B cell (primary cell): ENCODE measurements at regions not wholly inside any gene's neighbourhood (a gene's known extent, or its start where the extent isn't known, plus 50 kb on each side); places are given as distances from the start of the nearest gene placed in this dataset.

Experiments
- ATAC-seq: fragments of 200-7000 bp; cut with Tn5 transposase; one replicate; pipeline ENCODE4 v1.10.0; 2021; ENCODE audit warnings: low read depth, mild to moderate bottlenecking, moderate number of reproducible peaks, moderate library complexity
- CTCF ChIA-PET: fragments of 350-600 bp; sonication (Branson Sonifier 250); formaldehyde crosslinking; loops from one replicate; lab custom pipeline; 2021; ENCODE audit warnings: antibody characterized with exemption, inconsistent platforms; lab: Charles Lee
- POLR2A ChIA-PET: fragments of 350-600 bp; sonication (Branson Sonifier 250); formaldehyde crosslinking; loops from one replicate; lab custom pipeline; 2021; ENCODE audit warnings: antibody characterized with exemption; lab: Charles Lee
- DNase-seq: peaks from one replicate; pipeline ENCODE4 v3.0.0; 2013
- H2AFZ ChIP-seq: 2 replicates; pipeline ENCODE4 v1.6.1; 2012; ENCODE audit warnings: mild to moderate bottlenecking, low read depth, low read length; ENCODE audit not compliant: insufficient read depth, poor library complexity, severe bottlenecking
- H3K27ac ChIP-seq, 2 donors: 1 replicate in 1 of 2; 2 replicates in 1 of 2; pipeline ENCODE4 v1.5.1; 2012 to 2013; ENCODE audit warnings: low read length in 2 of 2, mild to moderate bottlenecking in 2 of 2, moderate library complexity in 1 of 2
- H3K27me3 ChIP-seq, 4 experiments: fragments of 200-600 bp in 1 of 4; sonication (generic) in 1 of 4; replicated peaks in 1 of 4; 1 replicate in 2 of 4; 2 replicates in 2 of 4; pipeline versions ENCODE4 v1.6.1 to v1.7.0; 2013 to 2016; ENCODE audit warnings: low read length in 3 of 4, mild to moderate bottlenecking in 2 of 4, mixed read lengths in 1 of 4, moderate library complexity in 1 of 4; ENCODE audit not compliant: insufficient read depth in 4 of 4, control insufficient read depth in 3 of 4; ENCODE audit errors: control extremely low read depth in 1 of 4
- H3K36me3 ChIP-seq, 2 experiments: replicated peaks in 1 of 2; 1 replicate in 1 of 2; 2 replicates in 1 of 2; pipeline versions ENCODE4 v1.6.1 to v1.7.1; 2013; ENCODE audit warnings: low read length in 1 of 2; ENCODE audit not compliant: insufficient read depth in 2 of 2, control insufficient read depth in 1 of 2; ENCODE audit errors: control extremely low read depth in 1 of 2, extremely low read depth in 1 of 2
- H3K4me1 ChIP-seq, 2 donors: fragments of 200-600 bp in 1 of 2; sonication (generic) in 1 of 2; 1 replicate in 1 of 2; 2 replicates in 1 of 2; pipeline versions ENCODE4 v1.5.1 to v1.6.1; 2013 to 2017; ENCODE audit warnings: low read length in 2 of 2; ENCODE audit not compliant: control insufficient read depth in 2 of 2, insufficient read depth in 2 of 2
- H3K4me2 ChIP-seq: replicated peaks from 2 replicates; pipeline ENCODE3; 2012; ENCODE audit warnings: mild to moderate bottlenecking, low read depth, low read length; ENCODE audit not compliant: poor library complexity, severe bottlenecking
- H3K4me3 ChIP-seq, 5 experiments: fragments of 200-600 bp in 1 of 5; sonication (generic) in 1 of 5; 1 replicate in 3 of 5; 2 replicates in 2 of 5; pipeline versions ENCODE4 v1.5.1 to v1.7.0; 2011 to 2016; ENCODE audit warnings: low read length in 4 of 5, mild to moderate bottlenecking in 4 of 5, low read depth in 2 of 5, control low read depth in 1 of 5, moderate library complexity in 1 of 5; ENCODE audit not compliant: insufficient read depth in 1 of 5; ENCODE audit errors: control extremely low read depth in 1 of 5, extremely low read depth in 1 of 5
- H3K79me2 ChIP-seq: fragments of 200-600 bp; sonication (generic); one replicate; pipeline ENCODE4 v1.6.0; 2016; ENCODE audit warnings: low read length; ENCODE audit not compliant: control insufficient read depth, insufficient read depth
- H3K9ac ChIP-seq: fragments of 200-600 bp; sonication (generic); 2 replicates; pipeline ENCODE4 v1.6.1; 2017; ENCODE audit warnings: mild to moderate bottlenecking, low read length, moderate library complexity
- H3K9me3 ChIP-seq, 3 donors: one replicate each; pipeline versions ENCODE4 v1.6.1 to v1.7.1; 2013; ENCODE audit warnings: low read length in 2 of 3; ENCODE audit not compliant: control insufficient read depth in 2 of 3, insufficient read depth in 1 of 3; ENCODE audit errors: control extremely low read depth in 1 of 3
- H4K20me1 ChIP-seq: 2 replicates; pipeline ENCODE4 v1.6.0; 2012; ENCODE audit warnings: mild to moderate bottlenecking, low read length; ENCODE audit not compliant: insufficient read depth, control insufficient read depth, poor library complexity, severe bottlenecking
- H3K27ac Mint-ChIP-seq: one replicate; pipeline ENCODE4 v1.8.0; 2021; ENCODE audit warnings: mixed read lengths
- H3K27me3 Mint-ChIP-seq: one replicate; pipeline ENCODE4 v1.8.0; 2021; ENCODE audit warnings: mixed read lengths
- H3K4me1 Mint-ChIP-seq: one replicate; pipeline ENCODE4 v1.8.0; 2021; ENCODE audit warnings: mixed read lengths
- H3K4me3 Mint-ChIP-seq: one replicate; pipeline ENCODE4 v1.8.0; 2021; ENCODE audit warnings: mixed read lengths
- H3K9me3 Mint-ChIP-seq: one replicate; pipeline ENCODE4 v1.8.0; 2022; ENCODE audit warnings: mixed read lengths; ENCODE audit not compliant: insufficient read depth
- CTCF ChIP-seq: fragments of 200-600 bp; IDR thresholded peaks from one replicate; pipeline ENCODE4 v1.8.0; 2022; ENCODE audit warnings: antibody characterized with exemption, mild to moderate bottlenecking
- EZH2 ChIP-seq: IDR thresholded peaks from 2 replicates; pipeline ENCODE4 v1.6.1; 2012; ENCODE audit warnings: borderline replicate concordance, low read depth, mild to moderate bottlenecking, moderate library complexity, low read length; ENCODE audit not compliant: insufficient read depth, poor library complexity, severe bottlenecking
- WGBS: methylation state at CpG from one replicate; pipeline ENCODE4 v1.1.5; 2013; ENCODE audit warnings: missing lambda C conversion rate; ENCODE audit not compliant: insufficient coverage; 5-methylcytosine and 5-hydroxymethylcytosine counted together
- intact Hi-C: fragments of 100-400 bp; cut with micrococcal nuclease; formaldehyde crosslinking; loops from one replicate; pipeline ENCODE4 v1.10.0; 2022

- intact Hi-C loops = loop anchor here (1.0 to 5.0 kb wide), 8 partner anchors 8 to 501 kb away; partner anchors contain the start of genes RAB1A, SLC1A4 and SPRED2
Measured at GRCh38 chr2:64931246-64932115, 57.7 kb upstream of the SLC1A4 start.

More at GRCh38 chr2:64931246-64932115, 57.7 kb upstream of the SLC1A4 start:
- peaks cover 81% of the 10 kb centered on the region for H3K79me2 ChIP-seq
- peak overlapping the region; percentile 72 for H3K4me2 ChIP-seq
- ATAC-seq (no peak), DNase-seq (no peak)
- peaks cover 3% of the 10 kb centered on the region for H3K9me3 Mint-ChIP-seq
- peak overlapping the region; percentile 83 for H3K27ac Mint-ChIP-seq
- peaks cover 87 to 88% of the 10 kb centered on the region in 2 donors for H3K4me1 ChIP-seq
- peaks cover 0 to 18% (median 0%) of the 10 kb centered on the region in 3 donors for H3K9me3 ChIP-seq
- TF ChIP-seq CTCF (no peak), EZH2 (no peak)
- H3K4me3 ChIP-seq = peak overlapping the region; percentile 51 to 66 (median 59)
- no peaks in the 10 kb centered on the region for H3K36me3 ChIP-seq
- H3K4me3 Mint-ChIP-seq = peak overlapping the region; percentile 83
- H2AFZ ChIP-seq = peak overlapping the region; percentile 48
- POLR2A ChIA-PET = interaction anchor here (0.5 to 2.4 kb wide), 7 partner anchors 9 to 198 kb away, joined by 3 to 12 read pairs (median 6); partner anchors contain the start of gene RAB1A
- H3K27ac ChIP-seq = peak overlapping the region; percentile 74 to 87
- no peaks in the 10 kb centered on the region for H4K20me1 ChIP-seq
- peak overlapping the region; percentile 66 for H3K9ac ChIP-seq
- 35% methylated on average over 7 of the region's 9 CpGs for WGBS
- H3K27me3 ChIP-seq = no peaks in the 10 kb centered on the region
- peaks cover 86% of the 10 kb centered on the region for H3K4me1 Mint-ChIP-seq
- CTCF ChIA-PET = interaction anchor here (0.6 to 5.1 kb wide), 8 partner anchors 9 to 124 kb away, joined by 3 to 70 read pairs (median 4); no protein-coding TSS in a partner anchor
- no peaks in the 10 kb centered on the region for H3K27me3 Mint-ChIP-seq
